ENCODE measurements at regions not wholly inside any gene's neighbourhood (a gene's known extent, or its start where the extent isn't known, plus 50 kb on each side); places are given as distances from the start of the nearest gene placed in this dataset.

GRCh38 chr6:28707387-28708282, 182.0 kb downstream of the GPX5 start:
- POLR2A ChIA-PET, result no interaction called here
- CTCF ChIA-PET, result no interaction called here
- Mint-ChIP-seq H3K9me3 (peaks cover 21% of the 10 kb centered on the region), H3K4me1 (0 out of 2 replicates have a peak, but pooled peaks cover 3% of the 10 kb centered on the region), H3K27me3 (ENCODE audit: low read depth) (peaks cover 3% of the 10 kb centered on the region; the same call in 1 of the 2 replicates), H3K36me3 (peaks cover 18% of the 10 kb centered on the region), H3K27ac (no peak overlapping the region), H3K4me3 (peak overlapping the region; percentile 96)
- no peak for ATAC-seq
- no peak for DNase-seq (ENCODE audit: low spot score)
- TF ChIP-seq, protein P1, sequence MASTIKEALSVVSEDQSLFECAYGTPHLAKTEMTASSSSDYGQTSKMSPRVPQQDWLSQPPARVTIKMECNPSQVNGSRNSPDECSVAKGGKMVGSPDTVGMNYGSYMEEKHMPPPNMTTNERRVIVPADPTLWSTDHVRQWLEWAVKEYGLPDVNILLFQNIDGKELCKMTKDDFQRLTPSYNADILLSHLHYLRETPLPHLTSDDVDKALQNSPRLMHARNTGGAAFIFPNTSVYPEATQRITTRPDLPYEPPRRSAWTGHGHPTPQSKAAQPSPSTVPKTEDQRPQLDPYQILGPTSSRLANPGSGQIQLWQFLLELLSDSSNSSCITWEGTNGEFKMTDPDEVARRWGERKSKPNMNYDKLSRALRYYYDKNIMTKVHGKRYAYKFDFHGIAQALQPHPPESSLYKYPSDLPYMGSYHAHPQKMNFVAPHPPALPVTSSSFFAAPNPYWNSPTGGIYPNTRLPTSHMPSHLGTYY (CRISPR knock-in tag; IDR thresholded peaks at IDR 0.05), result no peak
- TF ChIP-seq, protein P2, sequence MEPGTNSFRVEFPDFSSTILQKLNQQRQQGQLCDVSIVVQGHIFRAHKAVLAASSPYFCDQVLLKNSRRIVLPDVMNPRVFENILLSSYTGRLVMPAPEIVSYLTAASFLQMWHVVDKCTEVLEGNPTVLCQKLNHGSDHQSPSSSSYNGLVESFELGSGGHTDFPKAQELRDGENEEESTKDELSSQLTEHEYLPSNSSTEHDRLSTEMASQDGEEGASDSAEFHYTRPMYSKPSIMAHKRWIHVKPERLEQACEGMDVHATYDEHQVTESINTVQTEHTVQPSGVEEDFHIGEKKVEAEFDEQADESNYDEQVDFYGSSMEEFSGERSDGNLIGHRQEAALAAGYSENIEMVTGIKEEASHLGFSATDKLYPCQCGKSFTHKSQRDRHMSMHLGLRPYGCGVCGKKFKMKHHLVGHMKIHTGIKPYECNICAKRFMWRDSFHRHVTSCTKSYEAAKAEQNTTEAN (CRISPR knock-in tag; IDR thresholded peaks at IDR 0.05), result no peak
- TF ChIP-seq KAT7 (CRISPR knock-in tag; IDR thresholded peaks at IDR 0.05; ENCODE audit: borderline replicate concordance), result no peak
- no peak for TF ChIP-seq TCF7 (CRISPR knock-in tag; IDR thresholded peaks at IDR 0.05; ENCODE audit: low read depth)
- no peak for TF ChIP-seq NFE2L1 (CRISPR knock-in tag; IDR thresholded peaks at IDR 0.05)
- TF ChIP-seq, protein P3, sequence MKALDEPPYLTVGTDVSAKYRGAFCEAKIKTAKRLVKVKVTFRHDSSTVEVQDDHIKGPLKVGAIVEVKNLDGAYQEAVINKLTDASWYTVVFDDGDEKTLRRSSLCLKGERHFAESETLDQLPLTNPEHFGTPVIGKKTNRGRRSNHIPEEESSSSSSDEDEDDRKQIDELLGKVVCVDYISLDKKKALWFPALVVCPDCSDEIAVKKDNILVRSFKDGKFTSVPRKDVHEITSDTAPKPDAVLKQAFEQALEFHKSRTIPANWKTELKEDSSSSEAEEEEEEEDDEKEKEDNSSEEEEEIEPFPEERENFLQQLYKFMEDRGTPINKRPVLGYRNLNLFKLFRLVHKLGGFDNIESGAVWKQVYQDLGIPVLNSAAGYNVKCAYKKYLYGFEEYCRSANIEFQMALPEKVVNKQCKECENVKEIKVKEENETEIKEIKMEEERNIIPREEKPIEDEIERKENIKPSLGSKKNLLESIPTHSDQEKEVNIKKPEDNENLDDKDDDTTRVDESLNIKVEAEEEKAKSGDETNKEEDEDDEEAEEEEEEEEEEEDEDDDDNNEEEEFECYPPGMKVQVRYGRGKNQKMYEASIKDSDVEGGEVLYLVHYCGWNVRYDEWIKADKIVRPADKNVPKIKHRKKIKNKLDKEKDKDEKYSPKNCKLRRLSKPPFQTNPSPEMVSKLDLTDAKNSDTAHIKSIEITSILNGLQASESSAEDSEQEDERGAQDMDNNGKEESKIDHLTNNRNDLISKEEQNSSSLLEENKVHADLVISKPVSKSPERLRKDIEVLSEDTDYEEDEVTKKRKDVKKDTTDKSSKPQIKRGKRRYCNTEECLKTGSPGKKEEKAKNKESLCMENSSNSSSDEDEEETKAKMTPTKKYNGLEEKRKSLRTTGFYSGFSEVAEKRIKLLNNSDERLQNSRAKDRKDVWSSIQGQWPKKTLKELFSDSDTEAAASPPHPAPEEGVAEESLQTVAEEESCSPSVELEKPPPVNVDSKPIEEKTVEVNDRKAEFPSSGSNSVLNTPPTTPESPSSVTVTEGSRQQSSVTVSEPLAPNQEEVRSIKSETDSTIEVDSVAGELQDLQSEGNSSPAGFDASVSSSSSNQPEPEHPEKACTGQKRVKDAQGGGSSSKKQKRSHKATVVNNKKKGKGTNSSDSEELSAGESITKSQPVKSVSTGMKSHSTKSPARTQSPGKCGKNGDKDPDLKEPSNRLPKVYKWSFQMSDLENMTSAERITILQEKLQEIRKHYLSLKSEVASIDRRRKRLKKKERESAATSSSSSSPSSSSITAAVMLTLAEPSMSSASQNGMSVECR (CRISPR knock-in tag; IDR thresholded peaks at IDR 0.05; ENCODE audit: borderline replicate concordance), result no peak
- TF ChIP-seq NR3C1 (CRISPR knock-in tag; conservative IDR thresholded peaks at IDR 0.05; ENCODE audit: low read depth), result no peak
- no peak for TF ChIP-seq JUN (CRISPR knock-in tag; IDR thresholded peaks at IDR 0.05)

GRCh38 chr6:28709478-28710349, 184.0 kb downstream of the GPX5 start:
- Mint-ChIP-seq H3K9me3 (peaks cover 21% of the 10 kb centered on the region), H3K4me1 (0 out of 2 replicates have a peak, but pooled peaks cover 3% of the 10 kb centered on the region), H3K4me3 (peak overlapping the region; percentile 96), H3K27me3 (ENCODE audit: low read depth) (peaks cover 6% of the 10 kb centered on the region; the same call in 1 of the 2 replicates), H3K27ac (peak overlapping the region; percentile 93), H3K36me3 (peaks cover 18% of the 10 kb centered on the region)
- no peak for DNase-seq (ENCODE audit: low spot score)
- TF ChIP-seq SMAD3 (CRISPR knock-in tag; IDR thresholded peaks at IDR 0.05; ENCODE audit: borderline replicate concordance) (0 out of 2 replicates have a peak, but pooled peaks have one; percentile 29), ZNF232 (CRISPR knock-in tag; IDR thresholded peaks at IDR 0.05) (0 out of 2 replicates have a peak, but pooled peaks have one; percentile 64)
- TF ChIP-seq, protein P4, sequence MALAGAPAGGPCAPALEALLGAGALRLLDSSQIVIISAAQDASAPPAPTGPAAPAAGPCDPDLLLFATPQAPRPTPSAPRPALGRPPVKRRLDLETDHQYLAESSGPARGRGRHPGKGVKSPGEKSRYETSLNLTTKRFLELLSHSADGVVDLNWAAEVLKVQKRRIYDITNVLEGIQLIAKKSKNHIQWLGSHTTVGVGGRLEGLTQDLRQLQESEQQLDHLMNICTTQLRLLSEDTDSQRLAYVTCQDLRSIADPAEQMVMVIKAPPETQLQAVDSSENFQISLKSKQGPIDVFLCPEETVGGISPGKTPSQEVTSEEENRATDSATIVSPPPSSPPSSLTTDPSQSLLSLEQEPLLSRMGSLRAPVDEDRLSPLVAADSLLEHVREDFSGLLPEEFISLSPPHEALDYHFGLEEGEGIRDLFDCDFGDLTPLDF (CRISPR knock-in tag; IDR thresholded peaks at IDR 0.05), result no peak
- ATAC-seq, result peak; percentile 45
- ChIA-PET CTCF (interaction anchor here (0.6 to 1.2 kb wide), 4 partner anchors 10 to 26 kb away, joined by 3 to 6 read pairs (median 4); no protein-coding TSS in a partner anchor), POLR2A (interaction anchor here (0.6 kb wide), 2 partner anchors 102 to 759 kb away, joined by 3 read pairs; no protein-coding TSS in a partner anchor)

All from WTC11 (cell line).